Astrocyte (in vitro differentiated cells and primary cell): ENCODE measurements at regions not wholly inside any gene's neighbourhood (a gene's known extent, or its start where the extent isn't known, plus 50 kb on each side); places are given as distances from the start of the nearest gene placed in this dataset.

Experiments
- DNase-seq: peaks from one replicate; pipeline ENCODE4 v3.0.0-alpha.2; 2010; ENCODE audit warnings: low read depth
- FAIRE-seq: peaks from 2 replicates; lab custom pipeline; 2011; peaks lifted over from hg19 to GRCh38; lab: Jason Lieb, UNC
- H2AFZ ChIP-seq: 2 replicates; pipeline ENCODE4 v1.6.0; 2012; ENCODE audit warnings: low read depth, low read length, inconsistent platforms
- H3K27ac ChIP-seq: 2 replicates; pipeline ENCODE4 v1.5.1; 2011; ENCODE audit warnings: low read depth, low read length, inconsistent platforms
- H3K27me3 ChIP-seq: 2 replicates; pipeline ENCODE4 v1.6.0; 2011; ENCODE audit warnings: low read length, inconsistent platforms; ENCODE audit not compliant: insufficient read depth
- H3K36me3 ChIP-seq: 2 replicates; pipeline ENCODE4 v1.5.1; 2011; ENCODE audit warnings: low read length, inconsistent platforms; ENCODE audit not compliant: insufficient read depth
- H3K4me1 ChIP-seq: 2 replicates; pipeline ENCODE4 v1.5.1; 2011; ENCODE audit warnings: low read length, inconsistent platforms; ENCODE audit not compliant: insufficient read depth
- H3K4me2 ChIP-seq: 2 replicates; pipeline ENCODE4 v1.6.0; 2012; ENCODE audit warnings: low read length, inconsistent platforms
- H3K4me3 ChIP-seq: 2 replicates; pipeline ENCODE4 v1.5.1; 2011; ENCODE audit warnings: low read depth, mild to moderate bottlenecking, low read length, inconsistent platforms; ENCODE audit not compliant: insufficient read depth
- H3K79me2 ChIP-seq: 2 replicates; pipeline ENCODE4 v1.6.0; 2012; ENCODE audit warnings: mild to moderate bottlenecking, low read length, inconsistent platforms; ENCODE audit not compliant: insufficient read depth
- H3K9ac ChIP-seq: 2 replicates; pipeline ENCODE4 v1.6.0; 2012; ENCODE audit warnings: mild to moderate bottlenecking, low read length, inconsistent platforms
- H3K9me3 ChIP-seq: 2 replicates; pipeline ENCODE4 v1.5.1; 2012; ENCODE audit warnings: low read depth, mild to moderate bottlenecking, low read length, inconsistent platforms; ENCODE audit not compliant: insufficient read depth
- H4K20me1 ChIP-seq: 2 replicates; pipeline ENCODE4 v1.6.0; 2012; ENCODE audit warnings: low read length, inconsistent platforms; ENCODE audit not compliant: insufficient read depth
- H3K27ac Mint-ChIP-seq: one replicate; pipeline ENCODE4 v1.8.0; 2021; ENCODE audit warnings: mild to moderate bottlenecking, mixed read lengths; ENCODE audit not compliant: unreplicated experiment
- H3K27me3 Mint-ChIP-seq: one replicate; pipeline ENCODE4 v1.8.0; 2021; ENCODE audit warnings: low read depth, mixed read lengths; ENCODE audit not compliant: unreplicated experiment
- H3K36me3 Mint-ChIP-seq: one replicate; pipeline ENCODE4 v1.8.0; 2021; ENCODE audit warnings: low read depth, mixed read lengths; ENCODE audit not compliant: unreplicated experiment
- H3K4me1 Mint-ChIP-seq: one replicate; pipeline ENCODE4 v1.8.0; 2021; ENCODE audit warnings: low read depth, mixed read lengths; ENCODE audit not compliant: unreplicated experiment
- H3K4me3 Mint-ChIP-seq: one replicate; pipeline ENCODE4 v1.8.0; 2021; ENCODE audit warnings: mild to moderate bottlenecking, moderate library complexity, mixed read lengths; ENCODE audit not compliant: unreplicated experiment
- H3K9me3 Mint-ChIP-seq: one replicate; pipeline ENCODE4 v1.8.0; 2021; ENCODE audit warnings: mild to moderate bottlenecking, mixed read lengths; ENCODE audit not compliant: unreplicated experiment
- CTCF ChIP-seq: IDR thresholded peaks from 2 replicates; pipeline ENCODE4 v1.5.1; 2011; ENCODE audit warnings: low read depth, mild to moderate bottlenecking, inconsistent platforms, low read length, moderate library complexity; ENCODE audit not compliant: insufficient read depth
- EZH2 ChIP-seq: IDR thresholded peaks from 2 replicates; pipeline ENCODE4 v1.6.1; 2012; ENCODE audit warnings: mild to moderate bottlenecking, low read length, inconsistent platforms; ENCODE audit not compliant: insufficient read depth

GRCh38 chr10:21166557-21167287 lies 269.6 kb upstream of the NEBL start:
- Mint-ChIP-seq H3K4me3 (no peak overlapping the region), H3K36me3 (no peaks in the 10 kb centered on the region), H3K27me3 (no peaks in the 10 kb centered on the region), H3K27ac (no peak overlapping the region), H3K9me3 (no peaks in the 10 kb centered on the region), H3K4me1 (peaks cover 3% of the 10 kb centered on the region)
- DNase-seq (no peak), FAIRE-seq (no peak)
- Histone ChIP-seq H2AFZ (no peak overlapping the region), H3K9ac (no peak overlapping the region), H4K20me1 (no peaks in the 10 kb centered on the region), H3K36me3 (no peaks in the 10 kb centered on the region), H3K79me2 (no peaks in the 10 kb centered on the region), H3K27me3 (peaks cover under 1% of the 10 kb centered on the region), H3K4me2 (no peak overlapping the region), H3K4me1 (no peaks in the 10 kb centered on the region), H3K4me3 (no peak overlapping the region), H3K27ac (no peak overlapping the region), H3K9me3 (no peaks in the 10 kb centered on the region)
- TF ChIP-seq EZH2 = no peak
- no peak for TF ChIP-seq CTCF

DNA sequence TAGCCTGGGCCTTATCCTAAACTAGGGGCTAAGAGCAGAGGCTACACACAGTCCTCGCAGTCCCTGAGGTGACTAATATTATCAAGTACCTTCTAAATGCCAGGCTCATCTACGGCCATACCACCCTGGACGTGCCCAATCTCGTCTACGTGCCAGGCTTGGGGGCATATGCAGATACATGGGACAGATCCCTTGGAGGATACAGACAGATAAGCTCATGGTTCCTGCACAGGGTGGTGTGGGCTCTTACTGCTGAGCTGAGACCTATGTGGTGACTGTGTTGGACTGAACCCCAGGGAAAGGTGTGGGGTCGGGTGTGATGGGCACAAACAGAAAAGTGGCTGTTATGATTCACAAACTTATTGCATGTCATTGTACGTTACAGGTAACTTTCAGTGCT lies 268.4 kb upstream of the NEBL start:
- H3K36me3 ChIP-seq = no peaks in the 10 kb centered on the region
- FAIRE-seq (no peak), DNase-seq (no peak)
- no peak overlapping the region for H3K9ac ChIP-seq
- H3K9me3 ChIP-seq = no peaks in the 10 kb centered on the region
- H3K4me3 ChIP-seq = no peak overlapping the region
- no peaks in the 10 kb centered on the region for H4K20me1 ChIP-seq
- no peaks in the 10 kb centered on the region for H3K27me3 Mint-ChIP-seq
- H3K36me3 Mint-ChIP-seq = no peaks in the 10 kb centered on the region
- no peak overlapping the region for H3K27ac Mint-ChIP-seq
- H3K9me3 Mint-ChIP-seq = peaks cover 3% of the 10 kb centered on the region
- H3K4me1 ChIP-seq = no peaks in the 10 kb centered on the region
- H2AFZ ChIP-seq = no peak overlapping the region
- no peak overlapping the region for H3K27ac ChIP-seq
- H3K4me2 ChIP-seq = no peak overlapping the region
- H3K79me2 ChIP-seq = no peaks in the 10 kb centered on the region
- H3K27me3 ChIP-seq = no peaks in the 10 kb centered on the region
- no peak for TF ChIP-seq CTCF
- TF ChIP-seq EZH2 = no peak
- peaks cover 3% of the 10 kb centered on the region for H3K4me1 Mint-ChIP-seq
- H3K4me3 Mint-ChIP-seq = no peak overlapping the region

- no peak overlapping the region for H3K27ac Mint-ChIP-seq
- Histone ChIP-seq H3K36me3 (no peaks in the 10 kb centered on the region), H2AFZ (no peak overlapping the region), H3K27ac (no peak overlapping the region), H4K20me1 (no peaks in the 10 kb centered on the region), H3K4me1 (no peaks in the 10 kb centered on the region), H3K79me2 (no peaks in the 10 kb centered on the region), H3K4me2 (no peak overlapping the region), H3K9me3 (no peaks in the 10 kb centered on the region), H3K27me3 (no peaks in the 10 kb centered on the region), H3K4me3 (no peak overlapping the region), H3K9ac (no peak overlapping the region)
- DNase-seq (no peak), FAIRE-seq (no peak)
- no peak for TF ChIP-seq EZH2
- TF ChIP-seq CTCF = no peak
- no peaks in the 10 kb centered on the region for H3K27me3 Mint-ChIP-seq
- H3K36me3 Mint-ChIP-seq = no peaks in the 10 kb centered on the region
- H3K4me1 Mint-ChIP-seq = peaks cover 3% of the 10 kb centered on the region
- no peak overlapping the region for H3K4me3 Mint-ChIP-seq
- peaks cover 3% of the 10 kb centered on the region for H3K9me3 Mint-ChIP-seq
Observed at GRCh38 chr10:21164687-21165086, 267.6 kb upstream of the NEBL start.
